ENCODE measurements at regions not wholly inside any gene's neighbourhood (a gene's known extent, or its start where the extent isn't known, plus 50 kb on each side); places are given as distances from the start of the nearest gene placed in this dataset.

GRCh38 chrX:1720836-1721235, 106.0 kb downstream of the ASMT start (continued):
- TF ChIP-seq REST (tag by site-specific recombination; IDR thresholded peaks at IDR 0.05): no peak
- no peak for TF ChIP-seq ZBTB20 (tag by site-specific recombination; IDR thresholded peaks at IDR 0.05)

- Histone ChIP-seq H3K9me3 (ENCODE audit: control insufficient read depth, insufficient read depth, low read depth, low read length) (no peaks in the 10 kb centered on the region), H3K4me1 (ENCODE audit: control insufficient read depth, insufficient read depth, low read length) (no peaks in the 10 kb centered on the region), H3K36me3 (ENCODE audit: control insufficient read depth in 2 of 2, insufficient read depth in 1 of 2, low read length in 2 of 2) (no peaks in the 10 kb centered on the region), H3K4me3 (ENCODE audit: low read depth, low read length) (no peak overlapping the region), H3K27ac (ENCODE audit: extremely low read depth, low read depth, low read length) (no peak overlapping the region)
- ChIA-PET POLR2A (no interaction called here), CTCF (no interaction called here)
- no peak for TF ChIP-seq SCRT1 (tag by site-specific recombination; IDR thresholded peaks at IDR 0.05; ENCODE audit: borderline replicate concordance)
- TF ChIP-seq ZEB2 (tag by site-specific recombination; IDR thresholded peaks at IDR 0.05): no peak
- TF ChIP-seq SP3 (tag by site-specific recombination; IDR thresholded peaks at IDR 0.05): no peak
- TF ChIP-seq ZNF558 (tag by site-specific recombination; IDR thresholded peaks at IDR 0.05): no peak
- TF ChIP-seq ZNF596 (tag by site-specific recombination; IDR thresholded peaks at IDR 0.05): no peak
- TF ChIP-seq KLF17 (tag by site-specific recombination; IDR thresholded peaks at IDR 0.05): no peak
- TF ChIP-seq ZNF26 (tag by site-specific recombination; IDR thresholded peaks at IDR 0.05): no peak
- no peak for TF ChIP-seq ZSCAN16 (tag by site-specific recombination; IDR thresholded peaks at IDR 0.05)
- TF ChIP-seq ZNF843 (tag by site-specific recombination; IDR thresholded peaks at IDR 0.05): no peak
- TF ChIP-seq FEZF1 (tag by site-specific recombination; IDR thresholded peaks at IDR 0.05): no peak
- TF ChIP-seq ZBTB8A (tag by site-specific recombination; IDR thresholded peaks at IDR 0.05): no peak
- TF ChIP-seq ZBTB49 (tag by site-specific recombination; IDR thresholded peaks at IDR 0.05; ENCODE audit: low read depth): no peak
- no peak for TF ChIP-seq ZNF366 (tag by site-specific recombination; conservative IDR thresholded peaks at IDR 0.05)
- no peak for TF ChIP-seq ZNF521 (tag by site-specific recombination; IDR thresholded peaks at IDR 0.05)
- no peak for TF ChIP-seq ZNF501 (tag by site-specific recombination; IDR thresholded peaks at IDR 0.05)
These were observed 110.6 kb downstream of the ASMT start for GRCh38 chrX:1725472-1725871.
